H1 (cell line): ENCODE measurements at regions not wholly inside any gene's neighbourhood (a gene's known extent, or its start where the extent isn't known, plus 50 kb on each side); places are given as distances from the start of the nearest gene placed in this dataset.

ENCODE experiments used
- CHD1 ChIP-seq: IDR thresholded peaks from 2 replicates; pipeline ENCODE4 v1.6.1; 2012; ENCODE audit warnings: low read depth, low read length, improper control_type of control experiment
- POLR2A ChIP-seq, 2 experiments: IDR thresholded peaks; 1 replicate in 1 of 2; 2 replicates in 1 of 2; pipeline ENCODE4 v1.6.1; 2011; ENCODE audit warnings: low read depth in 2 of 2, low read length in 2 of 2, mild to moderate bottlenecking in 2 of 2; ENCODE audit errors: control extremely low read depth in 1 of 2
- TCF12 ChIP-seq: IDR thresholded peaks from 2 replicates; pipeline ENCODE4 v1.6.1; 2011; ENCODE audit warnings: low read depth, mild to moderate bottlenecking, low read length

GRCh38 chr13:91146601-91147000, 200.9 kb upstream of the MIR17HG start (continued):
- no peak for TF ChIP-seq POLR2A (IDR thresholded peaks at IDR 0.05; ENCODE audit: control extremely low read depth in 1 of 2, low read depth in 2 of 2, low read length in 2 of 2)
- TF ChIP-seq TCF12: no peak
- no peak for TF ChIP-seq CHD1
- TF ChIP-seq, all 59 proteins: peak for 0
